PC-9 (cell line): ENCODE measurements at regions not wholly inside any gene's neighbourhood (a gene's known extent, or its start where the extent isn't known, plus 50 kb on each side); places are given as distances from the start of the nearest gene placed in this dataset.

Experiments
- EZH2 ChIP-seq: fragments of 200-600 bp; sonication (generic); IDR thresholded peaks from 2 replicates; pipeline ENCODE4 v1.8.0; 2017; ENCODE audit warnings: antibody characterized with exemption, low read depth
- TF ChIP-seq, protein P1 (sequence below): fragments of 200-600 bp; sonication (generic); conservative IDR thresholded peaks from 2 replicates; pipeline ENCODE4 v1.6.1; 2017; ENCODE audit warnings: mixed run types, antibody characterized with exemption, mild to moderate bottlenecking, moderate library complexity

GRCh38 chr2:9771101-9771449 lies 72.2 kb upstream of the TAF1B start:
- TF ChIP-seq, protein P1, sequence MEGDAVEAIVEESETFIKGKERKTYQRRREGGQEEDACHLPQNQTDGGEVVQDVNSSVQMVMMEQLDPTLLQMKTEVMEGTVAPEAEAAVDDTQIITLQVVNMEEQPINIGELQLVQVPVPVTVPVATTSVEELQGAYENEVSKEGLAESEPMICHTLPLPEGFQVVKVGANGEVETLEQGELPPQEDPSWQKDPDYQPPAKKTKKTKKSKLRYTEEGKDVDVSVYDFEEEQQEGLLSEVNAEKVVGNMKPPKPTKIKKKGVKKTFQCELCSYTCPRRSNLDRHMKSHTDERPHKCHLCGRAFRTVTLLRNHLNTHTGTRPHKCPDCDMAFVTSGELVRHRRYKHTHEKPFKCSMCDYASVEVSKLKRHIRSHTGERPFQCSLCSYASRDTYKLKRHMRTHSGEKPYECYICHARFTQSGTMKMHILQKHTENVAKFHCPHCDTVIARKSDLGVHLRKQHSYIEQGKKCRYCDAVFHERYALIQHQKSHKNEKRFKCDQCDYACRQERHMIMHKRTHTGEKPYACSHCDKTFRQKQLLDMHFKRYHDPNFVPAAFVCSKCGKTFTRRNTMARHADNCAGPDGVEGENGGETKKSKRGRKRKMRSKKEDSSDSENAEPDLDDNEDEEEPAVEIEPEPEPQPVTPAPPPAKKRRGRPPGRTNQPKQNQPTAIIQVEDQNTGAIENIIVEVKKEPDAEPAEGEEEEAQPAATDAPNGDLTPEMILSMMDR: no peak
- no peak for TF ChIP-seq EZH2
